ENCODE measurements at regions not wholly inside any gene's neighbourhood (a gene's known extent, or its start where the extent isn't known, plus 50 kb on each side); places are given as distances from the start of the nearest gene placed in this dataset.

DNA sequence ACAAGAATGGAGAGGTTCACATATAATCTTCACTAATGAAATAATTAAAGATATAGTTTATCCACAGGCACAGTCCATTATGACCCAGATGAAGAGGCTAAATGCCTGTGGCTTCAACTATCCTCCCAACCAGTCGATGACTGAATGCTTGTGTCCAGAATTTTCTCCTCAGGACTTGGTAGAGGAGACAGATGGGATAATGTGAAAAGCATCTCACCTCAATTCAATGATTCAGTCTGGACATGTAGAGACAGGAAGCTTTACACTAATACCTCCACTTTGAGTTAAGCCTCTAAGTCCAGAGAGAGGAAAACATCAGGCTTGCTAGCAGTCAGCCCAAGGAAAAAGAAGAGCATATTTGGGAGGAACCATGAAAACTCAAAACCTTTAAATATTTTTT is 59.1 kb upstream of the COL1A2 start:
- 65 to 89% (median 78%) methylated on average over 1 of the region's 1 CpG for WGBS, 5 donors
- DNase-seq, result no peak
- H3K27me3 ChIP-seq, result no peaks in the 10 kb centered on the region
- no peaks in the 10 kb centered on the region for H3K4me1 ChIP-seq
- H3K36me3 ChIP-seq, result no peaks in the 10 kb centered on the region
- H3K4me3 ChIP-seq, result no peak overlapping the region
- H3K27ac ChIP-seq, result no peak overlapping the region
- no peaks in the 10 kb centered on the region for H3K9me3 ChIP-seq
- intact Hi-C loops (cut with DNase I; ENCODE audit: low total_unique reads), result no loop called here
- TF ChIP-seq POLR2AphosphoS5 (IDR thresholded peaks at IDR 0.05) (no peak), EP300 (IDR thresholded peaks at IDR 0.05) (no peak), POLR2A (IDR thresholded peaks at IDR 0.05) (no peak)
- TF ChIP-seq, protein P1, sequence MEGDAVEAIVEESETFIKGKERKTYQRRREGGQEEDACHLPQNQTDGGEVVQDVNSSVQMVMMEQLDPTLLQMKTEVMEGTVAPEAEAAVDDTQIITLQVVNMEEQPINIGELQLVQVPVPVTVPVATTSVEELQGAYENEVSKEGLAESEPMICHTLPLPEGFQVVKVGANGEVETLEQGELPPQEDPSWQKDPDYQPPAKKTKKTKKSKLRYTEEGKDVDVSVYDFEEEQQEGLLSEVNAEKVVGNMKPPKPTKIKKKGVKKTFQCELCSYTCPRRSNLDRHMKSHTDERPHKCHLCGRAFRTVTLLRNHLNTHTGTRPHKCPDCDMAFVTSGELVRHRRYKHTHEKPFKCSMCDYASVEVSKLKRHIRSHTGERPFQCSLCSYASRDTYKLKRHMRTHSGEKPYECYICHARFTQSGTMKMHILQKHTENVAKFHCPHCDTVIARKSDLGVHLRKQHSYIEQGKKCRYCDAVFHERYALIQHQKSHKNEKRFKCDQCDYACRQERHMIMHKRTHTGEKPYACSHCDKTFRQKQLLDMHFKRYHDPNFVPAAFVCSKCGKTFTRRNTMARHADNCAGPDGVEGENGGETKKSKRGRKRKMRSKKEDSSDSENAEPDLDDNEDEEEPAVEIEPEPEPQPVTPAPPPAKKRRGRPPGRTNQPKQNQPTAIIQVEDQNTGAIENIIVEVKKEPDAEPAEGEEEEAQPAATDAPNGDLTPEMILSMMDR (IDR thresholded peaks at IDR 0.05), result no peak

DNA sequence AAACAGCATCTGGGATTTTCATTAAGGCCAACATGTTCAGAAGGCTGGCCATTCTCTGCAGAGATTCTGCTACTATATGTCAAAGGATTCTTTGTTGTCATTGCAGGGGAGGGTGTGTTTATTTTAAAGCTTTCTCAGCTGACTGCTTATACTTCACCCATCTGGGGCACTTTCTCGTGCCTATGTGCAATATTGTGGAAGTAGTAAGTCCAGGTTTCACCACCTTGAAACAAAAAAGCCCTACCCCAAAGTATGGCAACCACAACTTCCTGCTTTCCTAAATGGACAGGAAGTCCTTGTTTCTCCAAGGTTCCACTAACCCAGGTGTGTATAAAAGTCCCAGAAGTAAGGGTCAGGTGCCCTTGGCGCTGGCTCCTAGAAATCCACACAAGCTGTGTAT is 58.7 kb upstream of the COL1A2 start:
- intact Hi-C loops (cut with DNase I; ENCODE audit: low total_unique reads), result no loop called here
- Histone ChIP-seq H3K4me3 (no peak overlapping the region), H3K9me3 (no peaks in the 10 kb centered on the region), H3K27me3 (no peaks in the 10 kb centered on the region), H3K4me1 (no peaks in the 10 kb centered on the region), H3K27ac (no peak overlapping the region), H3K36me3 (no peaks in the 10 kb centered on the region)
- WGBS, 5 donors, result 56 to 68% (median 66%) methylated on average over 2 of the region's 2 CpGs
- no peak for DNase-seq
- TF ChIP-seq, protein P1 (IDR thresholded peaks at IDR 0.05), result no peak
- TF ChIP-seq POLR2A (IDR thresholded peaks at IDR 0.05) (no peak), POLR2AphosphoS5 (IDR thresholded peaks at IDR 0.05) (no peak), EP300 (IDR thresholded peaks at IDR 0.05) (no peak)

DNA sequence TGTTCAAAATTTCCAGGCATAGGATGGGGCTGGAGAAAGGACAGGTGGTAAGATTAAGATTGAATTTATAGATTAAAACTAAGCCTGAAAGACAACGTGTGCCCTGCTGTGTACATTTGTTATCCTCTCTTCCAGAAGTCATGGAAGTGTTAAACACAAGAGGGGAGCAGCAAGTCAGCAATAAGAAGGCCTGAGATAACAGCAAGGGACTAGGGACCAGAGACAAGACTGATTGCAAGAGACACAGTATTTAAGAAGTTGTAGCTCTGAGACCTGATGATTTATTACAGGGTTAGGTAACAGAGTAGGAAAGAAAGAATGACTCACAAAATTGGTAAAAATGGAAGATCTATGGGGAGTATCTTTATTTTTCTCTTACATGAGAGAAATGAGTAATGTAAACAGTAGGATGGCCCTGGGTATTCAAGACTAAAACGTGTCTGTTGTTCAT is 55.7 kb upstream of the COL1A2 start:
- Histone ChIP-seq H3K27ac (no peak overlapping the region), H3K9me3 (no peaks in the 10 kb centered on the region), H3K4me3 (no peak overlapping the region), H3K36me3 (no peaks in the 10 kb centered on the region), H3K4me1 (no peaks in the 10 kb centered on the region), H3K27me3 (no peaks in the 10 kb centered on the region)
- intact Hi-C loops (cut with DNase I; ENCODE audit: low total_unique reads), result no loop called here
- TF ChIP-seq, protein P1 (IDR thresholded peaks at IDR 0.05), result no peak
- TF ChIP-seq POLR2AphosphoS5 (IDR thresholded peaks at IDR 0.05), result no peak
- no peak for TF ChIP-seq EP300 (IDR thresholded peaks at IDR 0.05)
- no peak for TF ChIP-seq POLR2A (IDR thresholded peaks at IDR 0.05)
- DNase-seq, result no peak
- WGBS, 5 donors, result 24 to 51% (median 35%) methylated on average over 2 of the region's 2 CpGs

DNA sequence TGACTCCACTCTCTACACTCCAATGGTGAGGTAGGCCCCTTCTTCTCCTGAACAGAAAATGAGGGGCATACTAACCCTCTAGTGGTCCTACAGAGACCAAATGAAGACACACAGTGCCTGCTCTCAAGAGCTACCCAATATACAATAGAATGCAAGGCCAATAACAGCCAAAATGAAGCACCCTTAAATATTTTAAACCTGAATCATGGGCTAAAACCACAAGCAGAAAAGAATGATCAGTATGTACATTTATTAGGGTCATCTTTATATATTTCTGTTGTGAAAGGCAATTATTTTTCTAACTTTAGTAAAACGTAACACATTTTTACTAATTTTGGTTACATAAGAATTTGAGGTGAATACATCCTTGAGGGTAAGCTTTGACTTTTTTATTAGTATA is 49.9 kb upstream of the COL1A2 start:
- Histone ChIP-seq H3K27ac (no peak overlapping the region), H3K9me3 (no peaks in the 10 kb centered on the region), H3K4me3 (no peak overlapping the region), H3K27me3 (no peaks in the 10 kb centered on the region), H3K36me3 (no peaks in the 10 kb centered on the region), H3K4me1 (peaks cover 0 to 8% (median 0%) of the 10 kb centered on the region in 4 donors)
- intact Hi-C loops (cut with DNase I; ENCODE audit: low total_unique reads), result no loop called here
- TF ChIP-seq EP300 (IDR thresholded peaks at IDR 0.05) (no peak), POLR2AphosphoS5 (IDR thresholded peaks at IDR 0.05) (no peak), POLR2A (IDR thresholded peaks at IDR 0.05) (no peak)
- TF ChIP-seq, protein P1 (IDR thresholded peaks at IDR 0.05), result no peak
- no peak for DNase-seq
- WGBS, 5 donors, result 81 to 86% (median 84%) methylated on average over 1 of the region's 1 CpG
